ENCODE measurements at regions not wholly inside any gene's neighbourhood (a gene's known extent, or its start where the extent isn't known, plus 50 kb on each side); places are given as distances from the start of the nearest gene placed in this dataset.

DNA sequence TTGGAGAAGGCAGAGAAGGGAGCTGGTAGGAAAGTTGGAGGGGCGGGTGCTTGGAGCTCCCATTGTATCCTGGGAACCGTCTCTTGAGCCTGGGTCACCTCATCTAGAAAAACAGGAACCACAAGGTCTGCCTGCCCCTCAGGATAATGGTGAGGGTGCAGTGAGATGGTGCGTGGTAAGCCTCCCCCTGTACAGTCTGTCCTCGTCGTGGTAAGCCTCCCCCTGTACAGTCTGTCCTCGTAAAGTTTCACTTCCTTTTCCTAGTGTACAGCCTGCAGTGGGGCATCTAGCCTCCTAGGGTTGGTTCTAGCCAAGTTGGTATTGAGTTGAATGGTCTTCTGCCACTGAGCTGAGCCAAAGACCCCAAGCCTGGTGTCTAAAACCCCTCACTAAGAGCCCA, 66.5 kb upstream of the IGSF21 start:
- no peak for TF ChIP-seq EZH2phosphoT487 (conservative IDR thresholded peaks at IDR 0.05; ENCODE audit: low read length)
- TF ChIP-seq, protein P1, sequence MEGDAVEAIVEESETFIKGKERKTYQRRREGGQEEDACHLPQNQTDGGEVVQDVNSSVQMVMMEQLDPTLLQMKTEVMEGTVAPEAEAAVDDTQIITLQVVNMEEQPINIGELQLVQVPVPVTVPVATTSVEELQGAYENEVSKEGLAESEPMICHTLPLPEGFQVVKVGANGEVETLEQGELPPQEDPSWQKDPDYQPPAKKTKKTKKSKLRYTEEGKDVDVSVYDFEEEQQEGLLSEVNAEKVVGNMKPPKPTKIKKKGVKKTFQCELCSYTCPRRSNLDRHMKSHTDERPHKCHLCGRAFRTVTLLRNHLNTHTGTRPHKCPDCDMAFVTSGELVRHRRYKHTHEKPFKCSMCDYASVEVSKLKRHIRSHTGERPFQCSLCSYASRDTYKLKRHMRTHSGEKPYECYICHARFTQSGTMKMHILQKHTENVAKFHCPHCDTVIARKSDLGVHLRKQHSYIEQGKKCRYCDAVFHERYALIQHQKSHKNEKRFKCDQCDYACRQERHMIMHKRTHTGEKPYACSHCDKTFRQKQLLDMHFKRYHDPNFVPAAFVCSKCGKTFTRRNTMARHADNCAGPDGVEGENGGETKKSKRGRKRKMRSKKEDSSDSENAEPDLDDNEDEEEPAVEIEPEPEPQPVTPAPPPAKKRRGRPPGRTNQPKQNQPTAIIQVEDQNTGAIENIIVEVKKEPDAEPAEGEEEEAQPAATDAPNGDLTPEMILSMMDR (IDR thresholded peaks at IDR 0.05; ENCODE audit: insufficient read depth, low read length, poor library complexity, severe bottlenecking): no peak
- Histone ChIP-seq H3K4me3 (ENCODE audit: insufficient read depth, low read length, poor library complexity, severe bottlenecking) (no peak overlapping the region), H3K27me3 (ENCODE audit: low read length) (no peaks in the 10 kb centered on the region), H3K27ac (ENCODE audit: low read depth, low read length) (no peak overlapping the region), H3K79me2 (ENCODE audit: insufficient read depth, low read length) (no peaks in the 10 kb centered on the region), H3K9me3 (ENCODE audit: insufficient read depth, low read length) (no peaks in the 10 kb centered on the region), H3K9ac (ENCODE audit: low read length) (no peak overlapping the region), H3K4me2 (ENCODE audit: low read depth, low read length, poor library complexity, severe bottlenecking) (no peak overlapping the region), H4K20me1 (ENCODE audit: low read depth, low read length) (no peaks in the 10 kb centered on the region), H3K9me2 (replicated peaks; ENCODE audit: insufficient read depth, low read length) (no peaks in the 10 kb centered on the region), H3F3A (ENCODE audit: insufficient read depth) (no peaks in the 10 kb centered on the region), H3K36me3 (ENCODE audit: low read length) (no peaks in the 10 kb centered on the region), H2AFZ (ENCODE audit: low read depth, low read length, severe bottlenecking) (no peak overlapping the region)

DNA sequence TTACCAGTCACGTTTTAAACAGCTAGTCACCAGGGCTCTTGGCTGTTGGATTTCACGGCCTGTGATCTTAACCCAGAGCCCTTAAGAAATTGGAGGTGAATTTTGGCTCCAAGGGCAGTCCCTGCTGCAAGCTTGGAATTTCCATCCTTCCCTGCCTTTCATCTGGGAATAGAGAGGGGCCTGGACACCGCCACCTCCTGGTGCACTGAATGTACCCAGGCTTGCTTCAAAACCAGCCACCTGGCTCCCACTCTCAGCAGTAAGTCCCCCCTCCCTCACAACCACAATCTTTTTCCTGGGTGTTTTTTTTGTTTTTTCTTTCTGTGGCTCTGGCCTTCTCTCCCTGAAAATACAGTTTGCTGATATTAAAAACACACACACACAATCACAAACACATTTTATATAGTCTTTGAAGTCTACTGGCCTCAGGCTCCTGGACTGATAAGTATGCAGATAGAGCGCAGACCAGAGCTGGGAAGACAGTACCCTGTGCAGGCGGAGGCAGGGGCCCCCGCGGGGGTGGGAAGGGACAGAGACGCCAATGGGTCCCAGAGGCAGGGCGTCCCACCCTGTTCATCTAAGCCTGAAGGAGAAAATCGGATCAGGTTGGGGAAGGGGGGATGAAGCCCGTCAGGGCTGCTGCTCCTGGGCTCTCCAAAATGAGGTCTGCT, 65.8 kb upstream of the IGSF21 start:
- Histone ChIP-seq H3K27ac (ENCODE audit: low read depth, low read length) (no peak overlapping the region), H3K4me3 (ENCODE audit: insufficient read depth, low read length, poor library complexity, severe bottlenecking) (no peak overlapping the region), H4K20me1 (ENCODE audit: low read depth, low read length) (no peaks in the 10 kb centered on the region), H3K9me2 (replicated peaks; ENCODE audit: insufficient read depth, low read length) (no peaks in the 10 kb centered on the region), H3K9ac (ENCODE audit: low read length) (no peak overlapping the region), H2AFZ (ENCODE audit: low read depth, low read length, severe bottlenecking) (no peak overlapping the region), H3F3A (ENCODE audit: insufficient read depth) (no peaks in the 10 kb centered on the region), H3K4me2 (ENCODE audit: low read depth, low read length, poor library complexity, severe bottlenecking) (no peak overlapping the region), H3K36me3 (ENCODE audit: low read length) (no peaks in the 10 kb centered on the region), H3K9me3 (ENCODE audit: insufficient read depth, low read length) (no peaks in the 10 kb centered on the region), H3K79me2 (ENCODE audit: insufficient read depth, low read length) (no peaks in the 10 kb centered on the region), H3K27me3 (ENCODE audit: low read length) (no peaks in the 10 kb centered on the region)
- TF ChIP-seq, protein P1 (IDR thresholded peaks at IDR 0.05; ENCODE audit: insufficient read depth, low read length, poor library complexity, severe bottlenecking): no peak
- no peak for TF ChIP-seq EZH2phosphoT487 (conservative IDR thresholded peaks at IDR 0.05; ENCODE audit: low read length)

DNA sequence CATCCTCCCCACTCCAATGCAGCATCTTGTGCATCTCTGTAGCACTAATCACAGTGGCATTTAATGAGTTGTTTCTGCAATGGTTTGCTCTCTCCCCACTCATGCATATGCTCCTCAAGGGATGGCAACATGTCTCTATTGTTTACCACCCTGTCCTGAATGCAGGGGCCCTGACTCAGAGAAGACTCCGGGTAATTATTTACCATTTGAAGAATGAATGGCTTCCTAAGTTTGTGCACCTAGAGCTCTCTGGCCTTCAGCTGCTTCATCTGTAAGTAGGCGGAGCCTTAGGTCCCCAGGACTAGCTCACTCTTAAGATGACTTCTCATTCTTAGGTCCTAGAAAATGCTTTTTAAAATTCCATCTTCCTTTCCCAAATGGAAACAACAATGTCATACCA, 63.7 kb upstream of the IGSF21 start:
- no peak overlapping the region for H2AFZ ChIP-seq (ENCODE audit: low read depth, low read length, severe bottlenecking)
- H3K9me3 ChIP-seq (ENCODE audit: insufficient read depth, low read length): no peaks in the 10 kb centered on the region
- no peak overlapping the region for H3K4me3 ChIP-seq (ENCODE audit: insufficient read depth, low read length, poor library complexity, severe bottlenecking)
- H3K9ac ChIP-seq (ENCODE audit: low read length): no peak overlapping the region
- no peaks in the 10 kb centered on the region for H3K36me3 ChIP-seq (ENCODE audit: low read length)
- no peak for TF ChIP-seq EZH2phosphoT487 (conservative IDR thresholded peaks at IDR 0.05; ENCODE audit: low read length)
- TF ChIP-seq, protein P1 (IDR thresholded peaks at IDR 0.05; ENCODE audit: insufficient read depth, low read length, poor library complexity, severe bottlenecking): no peak
- no peaks in the 10 kb centered on the region for H3K79me2 ChIP-seq (ENCODE audit: insufficient read depth, low read length)
- no peaks in the 10 kb centered on the region for H4K20me1 ChIP-seq (ENCODE audit: low read depth, low read length)
- H3K4me2 ChIP-seq (ENCODE audit: low read depth, low read length, poor library complexity, severe bottlenecking): no peak overlapping the region
- no peaks in the 10 kb centered on the region for H3K9me2 ChIP-seq (replicated peaks; ENCODE audit: insufficient read depth, low read length)
- H3K27ac ChIP-seq (ENCODE audit: low read depth, low read length): no peak overlapping the region
- H3F3A ChIP-seq (ENCODE audit: insufficient read depth): no peaks in the 10 kb centered on the region
- no peaks in the 10 kb centered on the region for H3K27me3 ChIP-seq (ENCODE audit: low read length)

Measured in SU-DHL-6 (cell line).